NCI-H526 treated with DMSO at 0.1 percent for 48 hours (cell line): ENCODE measurements at regions not wholly inside any gene's neighbourhood (a gene's known extent, or its start where the extent isn't known, plus 50 kb on each side); places are given as distances from the start of the nearest gene placed in this dataset.

Source experiments
- DNase-seq: peaks from one replicate; lab custom pipeline; 2025; lab: John Stamatoyannopoulos, UW

- DNase-seq, result no peak
Measured at GRCh38 chr2:41985573-41986095, 62.2 kb upstream of the PKDCC start.

GRCh38 chr2:41989501-41990180 lies 58.2 kb upstream of the PKDCC start:
- DNase-seq, result no peak

GRCh38 chr2:41990245-41990644 lies 57.6 kb upstream of the PKDCC start:
- DNase-seq, result no peak

- no peak for DNase-seq
Measured at GRCh38 chr2:41990688-41991087, 57.1 kb upstream of the PKDCC start.

GRCh38 chr2:41992056-41992642 lies 55.7 kb upstream of the PKDCC start:
- DNase-seq, result no peak

GRCh38 chr2:41992671-41993434 lies 55.0 kb upstream of the PKDCC start:
- no peak for DNase-seq

GRCh38 chr2:41993435-41993925 lies 54.3 kb upstream of the PKDCC start:
- no peak for DNase-seq

GRCh38 chr2:41994233-41994637 lies 53.6 kb upstream of the PKDCC start:
- no peak for DNase-seq

- DNase-seq, result no peak
Measured at GRCh38 chr2:41994661-41995060, 53.2 kb upstream of the PKDCC start.

- no peak for DNase-seq
Measured at GRCh38 chr2:41997561-41997960, 50.3 kb upstream of the PKDCC start.
